ENCODE measurements at regions not wholly inside any gene's neighbourhood (a gene's known extent, or its start where the extent isn't known, plus 50 kb on each side); places are given as distances from the start of the nearest gene placed in this dataset.
"Not testable (repeated sequence)": the region's sequence is repeated elsewhere in the genome, so short reads cannot be mapped to it uniquely, and the experiment has no call there.

- no peak for DNase-seq
Measured at GRCh38 chr2:147037048-147037447, 807.8 kb upstream of the ACVR2A start.

GRCh38 chr2:147033044-147033443 lies 811.8 kb upstream of the ACVR2A start:
- no peak for DNase-seq

GRCh38 chr2:147031897-147032296 lies 812.9 kb upstream of the ACVR2A start:
- no peak for DNase-seq

- DNase-seq, result no peak
Measured at GRCh38 chr2:147030966-147031720, 813.7 kb upstream of the ACVR2A start.

GRCh38 chr2:147027436-147027835 lies 817.4 kb upstream of the ACVR2A start:
- no peak for DNase-seq

- DNase-seq, result no peak
Measured at GRCh38 chr2:147026664-147027295, 818.0 kb upstream of the ACVR2A start.

GRCh38 chr2:147025646-147026585 lies 818.9 kb upstream of the ACVR2A start:
- no peak for DNase-seq

- no peak for DNase-seq
Measured at GRCh38 chr2:147019311-147019710, 825.5 kb upstream of the ACVR2A start.

- no peak for DNase-seq
Measured at GRCh38 chr2:147017951-147018645, 826.7 kb upstream of the ACVR2A start.

- no peak for DNase-seq
Measured at GRCh38 chr2:147016181-147016580, 828.6 kb upstream of the ACVR2A start.

GRCh38 chr2:147015591-147015990 lies 829.2 kb upstream of the ACVR2A start:
- DNase-seq, result no peak

- no peak for DNase-seq
Measured at GRCh38 chr2:147013696-147014392, 831.0 kb upstream of the ACVR2A start.

- DNase-seq, result no peak
Measured at GRCh38 chr2:147008481-147008880, 836.3 kb upstream of the ACVR2A start.

- DNase-seq, result no peak
Measured at GRCh38 chr2:147006736-147007141, 838.1 kb upstream of the ACVR2A start.

GRCh38 chr2:147003081-147003480 lies 841.7 kb upstream of the ACVR2A start:
- no peak for DNase-seq

GRCh38 chr2:147002256-147002655 lies 842.6 kb upstream of the ACVR2A start:
- DNase-seq, result no peak

GRCh38 chr2:147001061-147001460 lies 843.8 kb upstream of the ACVR2A start:
- no peak for DNase-seq

- not testable (repeated sequence) for DNase-seq
Measured at GRCh38 chr2:147000151-147000550, 844.7 kb upstream of the ACVR2A start.

GRCh38 chr2:146997945-146998344 lies 846.9 kb upstream of the ACVR2A start:
- DNase-seq, result no peak

- no peak for DNase-seq
Measured at GRCh38 chr2:146997488-146997887, 847.3 kb upstream of the ACVR2A start.

GRCh38 chr2:146994246-146994645 lies 850.6 kb upstream of the ACVR2A start:
- DNase-seq, result no peak

- no peak for DNase-seq
Measured at GRCh38 chr2:146992466-146992865, 852.4 kb upstream of the ACVR2A start.
